ENCODE measurements at regions not wholly inside any gene's neighbourhood (a gene's known extent, or its start where the extent isn't known, plus 50 kb on each side); places are given as distances from the start of the nearest gene placed in this dataset.

GRCh38 chr4:181618896-181619295 is 624.3 kb upstream of the TENM3 start:
- DNase-seq (ENCODE audit: low spot score): no peak

GRCh38 chr4:181619651-181620050 is 623.6 kb upstream of the TENM3 start:
- DNase-seq (ENCODE audit: low spot score): no peak

- no peak for DNase-seq (ENCODE audit: low spot score)
These were observed 605.8 kb upstream of the TENM3 start for GRCh38 chr4:181637186-181638105.

GRCh38 chr4:181643466-181643865 is 599.7 kb upstream of the TENM3 start:
- DNase-seq (ENCODE audit: low spot score): no peak

- DNase-seq (ENCODE audit: low spot score): no peak
These were observed 597.7 kb upstream of the TENM3 start for GRCh38 chr4:181645489-181645888.

GRCh38 chr4:181646864-181647263 is 596.3 kb upstream of the TENM3 start:
- no peak for DNase-seq (ENCODE audit: low spot score)

GRCh38 chr4:181647396-181648147 is 595.6 kb upstream of the TENM3 start:
- DNase-seq (ENCODE audit: low spot score): no peak

GRCh38 chr4:181650033-181650825 is 593.0 kb upstream of the TENM3 start:
- DNase-seq (ENCODE audit: low spot score): no peak

GRCh38 chr4:181656748-181657147 is 586.5 kb upstream of the TENM3 start:
- no peak for DNase-seq (ENCODE audit: low spot score)

GRCh38 chr4:181659202-181659601 is 584.0 kb upstream of the TENM3 start:
- no peak for DNase-seq (ENCODE audit: low spot score)

GRCh38 chr4:181659876-181660275 is 583.3 kb upstream of the TENM3 start:
- DNase-seq (ENCODE audit: low spot score): no peak

GRCh38 chr4:181661090-181661489 is 582.1 kb upstream of the TENM3 start:
- DNase-seq (ENCODE audit: low spot score): no peak

GRCh38 chr4:181661923-181662322 is 581.3 kb upstream of the TENM3 start:
- no peak for DNase-seq (ENCODE audit: low spot score)

- DNase-seq (ENCODE audit: low spot score): no peak
These were observed 580.8 kb upstream of the TENM3 start for GRCh38 chr4:181662383-181662782.

- no peak for DNase-seq (ENCODE audit: low spot score)
These were observed 572.7 kb upstream of the TENM3 start for GRCh38 chr4:181670506-181670905.

GRCh38 chr4:181671672-181672071 is 571.5 kb upstream of the TENM3 start:
- DNase-seq (ENCODE audit: low spot score): no peak

GRCh38 chr4:181672751-181673150 is 570.5 kb upstream of the TENM3 start:
- DNase-seq (ENCODE audit: low spot score): no peak

GRCh38 chr4:181674315-181674875 is 568.8 kb upstream of the TENM3 start:
- DNase-seq (ENCODE audit: low spot score): no peak

GRCh38 chr4:181676546-181676945 is 566.7 kb upstream of the TENM3 start:
- DNase-seq (ENCODE audit: low spot score): no peak

- DNase-seq (ENCODE audit: low spot score): no peak
These were observed 566.0 kb upstream of the TENM3 start for GRCh38 chr4:181677201-181677600.

GRCh38 chr4:181677621-181678020 is 565.6 kb upstream of the TENM3 start:
- no peak for DNase-seq (ENCODE audit: low spot score)

- no peak for DNase-seq (ENCODE audit: low spot score)
These were observed 563.4 kb upstream of the TENM3 start for GRCh38 chr4:181679754-181680153.
